ENCODE measurements at regions not wholly inside any gene's neighbourhood (a gene's known extent, or its start where the extent isn't known, plus 50 kb on each side); places are given as distances from the start of the nearest gene placed in this dataset.

- TF ChIP-seq POLR2A (IDR thresholded peaks at IDR 0.05), result no peak
- TF ChIP-seq EP300 (IDR thresholded peaks at IDR 0.05), result no peak
- no peak for TF ChIP-seq CTCF (IDR thresholded peaks at IDR 0.05)
These were observed 707.5 kb downstream of the PCDH7 start for GRCh38 chr4:31427691-31428090.

Data from stomach (tissue), 4 donors.